ENCODE measurements at regions not wholly inside any gene's neighbourhood (a gene's known extent, or its start where the extent isn't known, plus 50 kb on each side); places are given as distances from the start of the nearest gene placed in this dataset.

- TF ChIP-seq POLR2A (IDR thresholded peaks at IDR 0.05): no peak
- TF ChIP-seq, protein P1, sequence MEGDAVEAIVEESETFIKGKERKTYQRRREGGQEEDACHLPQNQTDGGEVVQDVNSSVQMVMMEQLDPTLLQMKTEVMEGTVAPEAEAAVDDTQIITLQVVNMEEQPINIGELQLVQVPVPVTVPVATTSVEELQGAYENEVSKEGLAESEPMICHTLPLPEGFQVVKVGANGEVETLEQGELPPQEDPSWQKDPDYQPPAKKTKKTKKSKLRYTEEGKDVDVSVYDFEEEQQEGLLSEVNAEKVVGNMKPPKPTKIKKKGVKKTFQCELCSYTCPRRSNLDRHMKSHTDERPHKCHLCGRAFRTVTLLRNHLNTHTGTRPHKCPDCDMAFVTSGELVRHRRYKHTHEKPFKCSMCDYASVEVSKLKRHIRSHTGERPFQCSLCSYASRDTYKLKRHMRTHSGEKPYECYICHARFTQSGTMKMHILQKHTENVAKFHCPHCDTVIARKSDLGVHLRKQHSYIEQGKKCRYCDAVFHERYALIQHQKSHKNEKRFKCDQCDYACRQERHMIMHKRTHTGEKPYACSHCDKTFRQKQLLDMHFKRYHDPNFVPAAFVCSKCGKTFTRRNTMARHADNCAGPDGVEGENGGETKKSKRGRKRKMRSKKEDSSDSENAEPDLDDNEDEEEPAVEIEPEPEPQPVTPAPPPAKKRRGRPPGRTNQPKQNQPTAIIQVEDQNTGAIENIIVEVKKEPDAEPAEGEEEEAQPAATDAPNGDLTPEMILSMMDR (IDR thresholded peaks at IDR 0.05): no peak
Measured at GRCh38 chr10:4442296-4442695, 383.7 kb upstream of the AKR1E2 start.

Data from testis (tissue), 2 donors.